Keratinocyte (primary cell): ENCODE measurements at regions not wholly inside any gene's neighbourhood (a gene's known extent, or its start where the extent isn't known, plus 50 kb on each side); places are given as distances from the start of the nearest gene placed in this dataset.
"Not testable (repeated sequence)": the region's sequence is repeated elsewhere in the genome, so short reads cannot be mapped to it uniquely, and the experiment has no call there.

Source experiments
- DNase-seq: peaks from one replicate; pipeline ENCODE4 v3.0.0-alpha.2; 2011; ENCODE audit warnings: low read depth, missing footprints, low spot score
- FAIRE-seq: peaks from 2 replicates; lab custom pipeline; 2011; peaks lifted over from hg19 to GRCh38; lab: Jason Lieb, UNC
- H2AFZ ChIP-seq: 2 replicates; pipeline ENCODE4 v1.6.0; 2012; ENCODE audit warnings: low read length, control low read depth, inconsistent platforms; ENCODE audit not compliant: control insufficient read depth
- H3K27ac ChIP-seq: 2 replicates; pipeline ENCODE4 v1.5.1; 2011; ENCODE audit warnings: low read length; ENCODE audit not compliant: control insufficient read depth, insufficient read depth
- H3K27me3 ChIP-seq: 3 replicates; pipeline ENCODE4 v1.6.0; 2011; ENCODE audit warnings: low read length; ENCODE audit not compliant: control insufficient read depth, insufficient read depth; ENCODE audit errors: extremely low read depth
- H3K36me3 ChIP-seq, 2 experiments: 2 replicates in 1 of 2; 3 replicates in 1 of 2; pipeline ENCODE4 v1.5.1; 2011; ENCODE audit warnings: low read length in 2 of 2, mild to moderate bottlenecking in 1 of 2; ENCODE audit not compliant: control insufficient read depth in 2 of 2, insufficient read depth in 2 of 2; ENCODE audit errors: extremely low read depth in 1 of 2
- H3K4me1 ChIP-seq: 3 replicates; pipeline ENCODE4 v1.5.1; 2011; ENCODE audit warnings: low read length; ENCODE audit not compliant: control insufficient read depth, insufficient read depth; ENCODE audit errors: extremely low read depth
- H3K4me2 ChIP-seq: 3 replicates; pipeline ENCODE4 v1.6.0; 2011; ENCODE audit warnings: low read depth, low read length; ENCODE audit not compliant: control insufficient read depth, insufficient read depth; ENCODE audit errors: extremely low read depth
- H3K4me3 ChIP-seq, 3 experiments: fragments of 200-600 bp in 1 of 3; sonication (generic) in 1 of 3; 2 replicates in 2 of 3; 3 replicates in 1 of 3; pipeline ENCODE4 v1.5.1; 2011 to 2016; ENCODE audit warnings: low read length in 3 of 3, mild to moderate bottlenecking in 3 of 3, control low read depth in 2 of 3, inconsistent platforms in 1 of 3, low read depth in 1 of 3, mixed read lengths in 1 of 3, mixed run types in 1 of 3, moderate library complexity in 1 of 3; ENCODE audit not compliant: control insufficient read depth in 2 of 3, insufficient read depth in 2 of 3; ENCODE audit errors: extremely low read depth in 1 of 3
- H3K79me2 ChIP-seq: 2 replicates; pipeline ENCODE4 v1.6.0; 2012; ENCODE audit warnings: low read length; ENCODE audit not compliant: control insufficient read depth, insufficient read depth
- H3K9ac ChIP-seq: 3 replicates; pipeline ENCODE4 v1.6.0; 2011; ENCODE audit warnings: low read length; ENCODE audit not compliant: control insufficient read depth, insufficient read depth; ENCODE audit errors: extremely low read depth
- H3K9me1 ChIP-seq: 3 replicates; pipeline ENCODE4 v1.6.0; 2011; ENCODE audit warnings: low read length; ENCODE audit not compliant: control insufficient read depth, insufficient read depth; ENCODE audit errors: extremely low read depth
- H3K9me3 ChIP-seq: 2 replicates; pipeline ENCODE4 v1.5.1; 2012; ENCODE audit warnings: low read depth, low read length; ENCODE audit not compliant: control insufficient read depth
- H4K20me1 ChIP-seq: 3 replicates; pipeline ENCODE4 v1.6.0; 2011; ENCODE audit warnings: low read length; ENCODE audit not compliant: control insufficient read depth, insufficient read depth; ENCODE audit errors: extremely low read depth
- CTCF ChIP-seq, 3 experiments: IDR thresholded peaks in 1 of 3; conservative IDR thresholded peaks in 1 of 3; optimal IDR thresholded peaks in 1 of 3; 2 replicates in 2 of 3; 3 replicates in 1 of 3; pipeline versions ENCODE3 to v1.5.1; 2011; ENCODE audit warnings: low read length in 3 of 3, mild to moderate bottlenecking in 3 of 3, moderate library complexity in 2 of 3, control low read depth in 1 of 3, inconsistent platforms in 1 of 3; ENCODE audit not compliant: insufficient read depth in 2 of 3; ENCODE audit errors: extremely low read depth in 1 of 3
- EZH2 ChIP-seq: IDR thresholded peaks from one replicate; pipeline ENCODE4 v1.6.1; 2012; ENCODE audit warnings: inconsistent platforms, mild to moderate bottlenecking, low read length, moderate library complexity
- dilution Hi-C: fragments of 300-500 bp; cut with MboI; formaldehyde crosslinking; loops from one replicate; pipeline ENCODE4 v1.7.0; 2020; ENCODE audit warnings: low sequenced_read_pairs; ENCODE audit not compliant: extremely low pct_ligation_motif_present

- H3K9ac ChIP-seq = no peak overlapping the region
- no peaks in the 10 kb centered on the region for H3K9me1 ChIP-seq
- H3K4me3 ChIP-seq = no peak overlapping the region
- FAIRE-seq = no peak
- H3K4me1 ChIP-seq = no peaks in the 10 kb centered on the region
- H3K27ac ChIP-seq = no peak overlapping the region
- H3K9me3 ChIP-seq = no peaks in the 10 kb centered on the region
- TF ChIP-seq EZH2 (no peak), CTCF (optimal IDR thresholded peaks at IDR 0.05 in 1 of 3, IDR thresholded peaks at IDR 0.05 in 1 of 3, conservative IDR thresholded peaks at IDR 0.05 in 1 of 3; ENCODE audit: extremely low read depth in 1 of 3, insufficient read depth in 2 of 3, low read length in 3 of 3) (no peak)
- no peaks in the 10 kb centered on the region for H3K36me3 ChIP-seq
- no peaks in the 10 kb centered on the region for H4K20me1 ChIP-seq
- dilution Hi-C loops = no loop called here
- DNase-seq = no peak
- H3K79me2 ChIP-seq = no peaks in the 10 kb centered on the region
- H2AFZ ChIP-seq = no peak overlapping the region
- no peak overlapping the region for H3K4me2 ChIP-seq
- H3K27me3 ChIP-seq = no peaks in the 10 kb centered on the region
Measured at GRCh38 chr9:36501727-36502126, 71.0 kb upstream of the MELK start.

- H4K20me1 ChIP-seq, H3K9me3 ChIP-seq, DNase-seq, H3K27me3 ChIP-seq, dilution Hi-C loops, H3K9me1 ChIP-seq, H2AFZ ChIP-seq, H3K4me3 ChIP-seq, H3K27ac ChIP-seq, FAIRE-seq, H3K4me2 ChIP-seq, H3K36me3 ChIP-seq, H3K79me2 ChIP-seq, H3K4me1 ChIP-seq, H3K9ac ChIP-seq: not testable (repeated sequence)
Measured at GRCh38 chr9:36500931-36501330, 71.8 kb upstream of the MELK start.

- no peak overlapping the region for H3K4me2 ChIP-seq
- no peaks in the 10 kb centered on the region for H3K36me3 ChIP-seq
- H3K27me3 ChIP-seq = no peaks in the 10 kb centered on the region
- no peaks in the 10 kb centered on the region for H3K79me2 ChIP-seq
- H3K27ac ChIP-seq = no peak overlapping the region
- TF ChIP-seq EZH2 = no peak
- TF ChIP-seq CTCF (optimal IDR thresholded peaks at IDR 0.05 in 1 of 3, IDR thresholded peaks at IDR 0.05 in 1 of 3, conservative IDR thresholded peaks at IDR 0.05 in 1 of 3; ENCODE audit: extremely low read depth in 1 of 3, insufficient read depth in 2 of 3, low read length in 3 of 3) = no peak
- H3K4me3 ChIP-seq = no peak overlapping the region
- dilution Hi-C loops = no loop called here
- no peaks in the 10 kb centered on the region for H3K4me1 ChIP-seq
- no peak overlapping the region for H3K9ac ChIP-seq
- no peaks in the 10 kb centered on the region for H3K9me3 ChIP-seq
- no peak for DNase-seq
- FAIRE-seq = no peak
- H3K9me1 ChIP-seq = no peaks in the 10 kb centered on the region
- no peak overlapping the region for H2AFZ ChIP-seq
- H4K20me1 ChIP-seq = no peaks in the 10 kb centered on the region
Measured at GRCh38 chr9:36499174-36499890, 73.4 kb upstream of the MELK start.

- DNase-seq, H4K20me1 ChIP-seq, H3K9me1 ChIP-seq, H3K9me3 ChIP-seq, H3K27me3 ChIP-seq, H2AFZ ChIP-seq, H3K9ac ChIP-seq, H3K4me3 ChIP-seq, FAIRE-seq, dilution Hi-C loops, H3K36me3 ChIP-seq, H3K4me2 ChIP-seq, H3K79me2 ChIP-seq, H3K27ac ChIP-seq, H3K4me1 ChIP-seq: not testable (repeated sequence)
Measured at GRCh38 chr9:36493564-36493963, 79.1 kb upstream of the MELK start.
